Left ventricle myocardium inferior (tissue), 1 donor: ENCODE measurements at regions not wholly inside any gene's neighbourhood (a gene's known extent, or its start where the extent isn't known, plus 50 kb on each side); places are given as distances from the start of the nearest gene placed in this dataset.

Experiments
- DNase-seq: peaks from one replicate; pipeline ENCODE4 v3.0.0-alpha.2; 2020
- H3K27ac ChIP-seq: fragments of 200-600 bp; replicated peaks from 2 replicates; pipeline ENCODE4 v1.8.0; 2021
- H3K27me3 ChIP-seq: fragments of 200-600 bp; 2 replicates; pipeline ENCODE4 v1.8.0; 2021; ENCODE audit warnings: low read depth
- H3K36me3 ChIP-seq: fragments of 200-600 bp; 2 replicates; pipeline ENCODE4 v1.8.0; 2021
- H3K4me1 ChIP-seq: fragments of 200-600 bp; 2 replicates; pipeline ENCODE4 v1.8.0; 2021
- H3K4me3 ChIP-seq: fragments of 200-600 bp; 2 replicates; pipeline ENCODE4 v1.8.0; 2021; ENCODE audit warnings: mild to moderate bottlenecking, moderate library complexity
- H3K9me3 ChIP-seq: fragments of 200-600 bp; replicated peaks from 2 replicates; pipeline ENCODE4 v1.8.0; 2021
- intact Hi-C: fragments of 100-400 bp; cut with micrococcal nuclease; formaldehyde crosslinking; loops from one replicate; pipeline ENCODE4 v1.11.0; 2022
- TF ChIP-seq, protein P1 (sequence below): fragments of 200-600 bp; IDR thresholded peaks from 2 replicates; pipeline ENCODE4 v1.8.0; 2021; ENCODE audit warnings: antibody characterized with exemption, mild to moderate bottlenecking, borderline replicate concordance
- donor health status: DM: no; HTN: yes; CAD: no; lungs with severe emphysema.

DNA sequence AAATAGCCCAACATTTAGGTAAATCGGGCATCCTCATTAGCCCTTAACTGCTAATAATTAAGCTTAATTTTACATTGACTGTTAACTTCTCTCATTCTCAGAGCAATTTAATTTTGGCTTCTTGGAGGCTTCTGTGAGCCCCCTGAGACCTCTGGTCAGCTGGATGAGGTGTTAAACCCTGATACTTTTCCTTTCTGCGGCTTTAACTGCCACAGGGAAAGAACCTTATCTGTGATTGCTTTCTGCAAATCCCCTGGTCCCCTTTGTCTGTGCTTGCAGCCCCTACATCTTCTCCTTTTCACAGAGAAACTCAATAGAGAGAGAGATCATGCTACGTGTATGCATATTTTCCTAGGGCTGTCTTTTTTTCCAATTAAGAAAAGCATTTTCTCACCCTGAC, 184.5 kb upstream of the CSF3R start:
- H3K9me3 ChIP-seq = no peaks in the 10 kb centered on the region
- no peak overlapping the region for H3K27ac ChIP-seq
- TF ChIP-seq, protein P1, sequence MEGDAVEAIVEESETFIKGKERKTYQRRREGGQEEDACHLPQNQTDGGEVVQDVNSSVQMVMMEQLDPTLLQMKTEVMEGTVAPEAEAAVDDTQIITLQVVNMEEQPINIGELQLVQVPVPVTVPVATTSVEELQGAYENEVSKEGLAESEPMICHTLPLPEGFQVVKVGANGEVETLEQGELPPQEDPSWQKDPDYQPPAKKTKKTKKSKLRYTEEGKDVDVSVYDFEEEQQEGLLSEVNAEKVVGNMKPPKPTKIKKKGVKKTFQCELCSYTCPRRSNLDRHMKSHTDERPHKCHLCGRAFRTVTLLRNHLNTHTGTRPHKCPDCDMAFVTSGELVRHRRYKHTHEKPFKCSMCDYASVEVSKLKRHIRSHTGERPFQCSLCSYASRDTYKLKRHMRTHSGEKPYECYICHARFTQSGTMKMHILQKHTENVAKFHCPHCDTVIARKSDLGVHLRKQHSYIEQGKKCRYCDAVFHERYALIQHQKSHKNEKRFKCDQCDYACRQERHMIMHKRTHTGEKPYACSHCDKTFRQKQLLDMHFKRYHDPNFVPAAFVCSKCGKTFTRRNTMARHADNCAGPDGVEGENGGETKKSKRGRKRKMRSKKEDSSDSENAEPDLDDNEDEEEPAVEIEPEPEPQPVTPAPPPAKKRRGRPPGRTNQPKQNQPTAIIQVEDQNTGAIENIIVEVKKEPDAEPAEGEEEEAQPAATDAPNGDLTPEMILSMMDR = no peak
- no peak for DNase-seq
- H3K4me1 ChIP-seq = no peaks in the 10 kb centered on the region
- H3K36me3 ChIP-seq = no peaks in the 10 kb centered on the region
- intact Hi-C loops = no loop called here
- peaks cover 82% of the 10 kb centered on the region for H3K27me3 ChIP-seq
- H3K4me3 ChIP-seq = no peak overlapping the region

DNA sequence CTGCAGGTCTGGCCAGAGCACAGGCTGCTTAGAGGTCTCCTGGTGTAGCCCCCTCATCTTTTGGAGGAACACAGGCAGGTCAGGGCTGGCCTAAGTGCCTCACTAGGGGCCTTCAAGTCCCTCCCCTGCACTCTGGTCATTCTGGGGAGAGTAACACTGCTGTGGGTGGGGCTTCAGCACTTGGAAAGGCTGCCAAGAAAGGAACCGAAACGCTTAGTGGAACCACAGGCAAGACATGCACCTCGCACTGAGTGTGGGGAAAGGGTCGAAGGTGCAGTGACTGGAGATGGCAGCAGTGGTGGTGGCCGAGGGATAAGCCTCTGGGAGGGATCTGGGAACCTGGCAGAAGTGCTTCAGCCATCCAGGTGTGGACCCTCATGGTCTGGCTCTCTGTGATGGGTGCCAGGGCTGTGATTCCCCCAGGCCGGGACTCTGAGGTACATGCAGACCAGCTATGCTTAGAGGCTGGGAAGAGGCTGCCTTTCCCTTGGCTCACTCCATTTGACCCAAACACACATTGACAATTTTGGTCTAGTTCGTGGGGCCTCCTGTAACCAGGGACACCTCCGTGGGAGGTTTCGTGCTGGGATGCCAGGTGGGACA, 182.9 kb upstream of the CSF3R start:
- Histone ChIP-seq H3K4me3 (no peak overlapping the region), H3K27ac (no peak overlapping the region), H3K36me3 (no peaks in the 10 kb centered on the region), H3K9me3 (no peaks in the 10 kb centered on the region), H3K4me1 (no peaks in the 10 kb centered on the region), H3K27me3 (peaks cover 81% of the 10 kb centered on the region)
- intact Hi-C loops = no loop called here
- TF ChIP-seq, protein P1 = no peak
- DNase-seq = no peak

DNA sequence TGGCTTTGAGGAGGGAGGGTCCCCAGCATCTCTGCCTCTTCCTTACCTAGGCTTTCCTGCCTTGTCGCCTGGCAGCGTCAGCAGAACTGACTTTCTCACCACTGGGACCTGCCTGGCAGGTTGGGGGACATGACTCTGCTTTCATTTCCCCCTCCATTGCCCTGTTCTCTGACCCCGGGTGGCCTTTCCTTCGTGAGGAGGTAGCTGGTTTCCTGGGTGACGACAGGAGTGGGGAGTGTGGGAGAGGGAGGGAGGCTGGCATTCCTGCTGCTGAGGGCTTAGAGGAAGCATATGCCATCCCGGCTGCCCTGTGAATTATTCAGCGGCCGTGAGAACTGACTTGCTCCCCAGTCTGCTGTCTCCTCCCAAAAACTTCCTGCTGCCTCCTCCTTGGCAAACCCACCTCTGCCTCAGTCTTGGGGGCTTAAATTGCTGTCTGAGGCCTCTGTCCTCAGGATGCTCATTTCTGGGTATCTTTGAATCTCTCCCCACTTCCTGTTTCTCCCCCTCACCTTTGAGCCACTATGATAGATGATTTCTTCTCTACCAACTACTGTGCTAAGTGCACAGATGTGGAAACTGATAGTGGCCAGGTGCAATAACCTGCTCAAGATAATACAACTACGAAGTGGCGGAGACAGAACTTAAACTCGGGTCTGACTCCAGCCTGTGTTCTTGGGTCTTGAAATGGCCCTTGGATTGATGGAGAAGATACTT, 182.0 kb upstream of the CSF3R start:
- TF ChIP-seq, protein P1 = no peak
- Histone ChIP-seq H3K27me3 (peaks cover 81% of the 10 kb centered on the region), H3K27ac (no peak overlapping the region), H3K4me1 (no peaks in the 10 kb centered on the region), H3K4me3 (no peak overlapping the region), H3K36me3 (no peaks in the 10 kb centered on the region), H3K9me3 (no peaks in the 10 kb centered on the region)
- intact Hi-C loops = no loop called here
- no peak for DNase-seq

DNA sequence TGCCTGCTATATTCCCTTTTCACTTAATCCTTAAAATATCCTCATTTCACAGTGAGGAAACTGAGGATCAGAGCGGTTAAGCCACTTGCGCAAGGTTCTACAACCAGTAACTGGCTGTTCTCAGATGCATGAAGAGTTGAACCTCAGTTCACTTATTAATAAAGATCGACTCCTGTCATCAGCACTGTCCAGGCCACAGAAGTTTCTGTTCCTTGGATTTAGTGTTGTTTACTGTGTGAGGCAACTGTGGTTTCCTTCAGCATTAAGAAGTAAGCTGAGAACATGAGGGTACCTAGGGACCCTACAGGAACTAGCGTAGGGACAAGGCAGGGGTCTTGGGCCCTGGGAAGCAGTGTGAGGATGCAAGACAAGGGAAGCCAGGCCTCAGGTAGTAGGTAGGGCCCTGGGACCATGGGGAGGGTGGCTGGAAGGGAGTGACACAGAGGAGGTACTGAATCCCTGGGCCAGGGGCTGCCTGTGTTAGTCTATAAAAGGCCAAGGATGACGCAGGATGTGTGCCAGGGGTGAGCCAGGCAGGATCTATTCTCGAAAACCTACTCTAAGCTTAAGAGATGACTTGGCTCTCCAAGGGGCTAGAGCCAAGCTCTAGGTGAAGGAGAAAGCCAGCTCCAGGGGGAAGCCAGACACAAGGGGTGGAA, 181.2 kb upstream of the CSF3R start:
- no peaks in the 10 kb centered on the region for H3K36me3 ChIP-seq
- H3K27me3 ChIP-seq = peaks cover 81% of the 10 kb centered on the region
- H3K27ac ChIP-seq = no peak overlapping the region
- intact Hi-C loops = no loop called here
- no peaks in the 10 kb centered on the region for H3K9me3 ChIP-seq
- DNase-seq = no peak
- TF ChIP-seq, protein P1 = no peak
- no peaks in the 10 kb centered on the region for H3K4me1 ChIP-seq
- H3K4me3 ChIP-seq = no peak overlapping the region

DNA sequence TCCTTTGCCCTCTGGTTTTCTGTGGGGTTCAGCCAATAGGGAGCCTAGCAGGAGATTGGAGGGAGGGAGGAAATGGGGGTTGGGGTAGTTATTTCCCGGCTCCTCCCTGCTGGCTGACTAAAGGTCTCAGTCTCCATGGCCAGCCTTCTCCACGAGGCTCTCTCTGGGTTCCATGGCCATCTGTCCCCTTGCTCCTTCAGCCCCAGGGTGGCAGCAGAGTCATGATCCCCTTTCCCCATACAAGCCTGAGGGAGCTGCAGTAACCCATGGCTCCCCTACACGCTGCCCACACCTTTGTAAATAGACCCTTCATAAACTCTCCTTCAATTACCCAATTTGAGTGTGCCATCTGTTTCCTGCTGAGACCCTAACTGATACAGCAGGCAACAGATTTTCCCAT, 176.1 kb upstream of the CSF3R start:
- no peaks in the 10 kb centered on the region for H3K9me3 ChIP-seq
- H3K36me3 ChIP-seq = no peaks in the 10 kb centered on the region
- DNase-seq = no peak
- no peak overlapping the region for H3K4me3 ChIP-seq
- no peak overlapping the region for H3K27ac ChIP-seq
- peaks cover 76% of the 10 kb centered on the region for H3K27me3 ChIP-seq
- intact Hi-C loops = no loop called here
- TF ChIP-seq, protein P1 = no peak
- no peaks in the 10 kb centered on the region for H3K4me1 ChIP-seq
